GM12891 (cell line): ENCODE measurements at regions not wholly inside any gene's neighbourhood (a gene's known extent, or its start where the extent isn't known, plus 50 kb on each side); places are given as distances from the start of the nearest gene placed in this dataset.

Source experiments
- POLR2A ChIP-seq: IDR thresholded peaks from 2 replicates; pipeline ENCODE4 v1.6.1; 2011; ENCODE audit warnings: low read depth, low read length, control low read depth
- POLR2AphosphoS5 ChIP-seq: IDR thresholded peaks from 2 replicates; pipeline ENCODE4 v1.6.1; 2011; ENCODE audit warnings: low read depth, low read length, control low read depth
- POU2F2 ChIP-seq: IDR thresholded peaks from 2 replicates; pipeline ENCODE4 v1.6.1; 2011; ENCODE audit warnings: low read depth, mild to moderate bottlenecking, control low read depth, low read length, moderate library complexity
- SPI1 ChIP-seq: IDR thresholded peaks from 2 replicates; pipeline ENCODE4 v1.6.1; 2011; ENCODE audit warnings: low read depth, low read length, control low read depth
- TAF1 ChIP-seq: IDR thresholded peaks from 2 replicates; pipeline ENCODE4 v1.6.1; 2011; ENCODE audit warnings: low read depth, low read length, control low read depth

- TF ChIP-seq POLR2A: no peak
- TF ChIP-seq TAF1: no peak
- TF ChIP-seq POLR2AphosphoS5: no peak
- no peak for TF ChIP-seq SPI1
- no peak for TF ChIP-seq POU2F2
Observed at GRCh38 chr7:19317461-19317860, 172.2 kb upstream of the FERD3L start.
